GM13976 (cell line): ENCODE measurements at regions not wholly inside any gene's neighbourhood (a gene's known extent, or its start where the extent isn't known, plus 50 kb on each side); places are given as distances from the start of the nearest gene placed in this dataset.

Experiments
- DNase-seq: peaks from one replicate; pipeline ENCODE4 v3.0.0; 2012; ENCODE audit warnings: low spot score
- in situ Hi-C: fragments of 300-500 bp; cut with MboI; formaldehyde crosslinking; loops from one replicate; pipeline ENCODE4 v1.12.0; 2022; ENCODE audit warnings: low sequenced_read_pairs, mixed read lengths, inconsistent platforms; ENCODE audit not compliant: unreplicated experiment
- TF ChIP-seq, protein P1 (sequence below): IDR thresholded peaks from 2 replicates; pipeline ENCODE4 v1.5.1; 2012; ENCODE audit warnings: borderline replicate concordance, mild to moderate bottlenecking; ENCODE audit not compliant: insufficient read depth; ENCODE audit errors: extremely low read depth, missing control alignments, control extremely low read depth

DNA sequence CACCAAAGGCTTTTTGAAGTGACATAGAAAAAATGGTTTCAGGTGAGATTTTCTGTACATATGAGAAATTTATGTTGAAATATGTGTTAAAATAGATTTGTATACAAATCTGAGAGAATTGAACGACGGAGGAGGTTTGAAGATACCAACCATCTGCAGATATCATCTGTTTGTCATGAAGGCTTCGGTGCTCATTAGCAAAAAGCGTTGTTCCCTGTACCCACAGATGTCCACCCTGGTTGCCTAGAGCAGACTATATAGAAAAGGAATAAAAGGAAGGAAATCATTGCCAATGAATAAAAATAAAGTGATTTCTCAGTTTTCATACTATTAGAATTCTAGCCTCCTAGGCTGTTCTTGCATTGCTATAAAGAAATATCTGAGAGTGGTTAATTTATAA is 2262.8 kb upstream of the ACO1 start:
- in situ Hi-C loops, result no loop called here
- no peak for DNase-seq
- TF ChIP-seq, protein P1, sequence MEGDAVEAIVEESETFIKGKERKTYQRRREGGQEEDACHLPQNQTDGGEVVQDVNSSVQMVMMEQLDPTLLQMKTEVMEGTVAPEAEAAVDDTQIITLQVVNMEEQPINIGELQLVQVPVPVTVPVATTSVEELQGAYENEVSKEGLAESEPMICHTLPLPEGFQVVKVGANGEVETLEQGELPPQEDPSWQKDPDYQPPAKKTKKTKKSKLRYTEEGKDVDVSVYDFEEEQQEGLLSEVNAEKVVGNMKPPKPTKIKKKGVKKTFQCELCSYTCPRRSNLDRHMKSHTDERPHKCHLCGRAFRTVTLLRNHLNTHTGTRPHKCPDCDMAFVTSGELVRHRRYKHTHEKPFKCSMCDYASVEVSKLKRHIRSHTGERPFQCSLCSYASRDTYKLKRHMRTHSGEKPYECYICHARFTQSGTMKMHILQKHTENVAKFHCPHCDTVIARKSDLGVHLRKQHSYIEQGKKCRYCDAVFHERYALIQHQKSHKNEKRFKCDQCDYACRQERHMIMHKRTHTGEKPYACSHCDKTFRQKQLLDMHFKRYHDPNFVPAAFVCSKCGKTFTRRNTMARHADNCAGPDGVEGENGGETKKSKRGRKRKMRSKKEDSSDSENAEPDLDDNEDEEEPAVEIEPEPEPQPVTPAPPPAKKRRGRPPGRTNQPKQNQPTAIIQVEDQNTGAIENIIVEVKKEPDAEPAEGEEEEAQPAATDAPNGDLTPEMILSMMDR, result no peak

DNA sequence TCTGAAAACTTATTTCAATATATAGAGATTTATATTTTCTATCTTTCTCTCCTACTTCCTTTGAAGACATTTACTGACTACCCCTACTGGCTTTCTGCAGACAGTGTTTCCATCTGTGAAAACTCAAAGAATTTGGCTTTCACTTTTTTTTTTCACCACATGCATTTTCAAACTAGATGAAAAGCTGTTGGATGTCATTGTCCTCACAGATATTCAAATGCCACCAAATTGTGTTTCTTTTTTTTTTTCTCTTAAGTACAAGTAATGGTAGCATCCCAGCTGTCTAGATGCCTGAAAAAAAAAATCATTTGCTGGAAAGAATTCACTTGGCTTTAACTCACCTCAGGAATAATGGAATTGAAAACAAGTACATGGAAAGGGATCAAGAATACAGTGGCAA is 2258.6 kb upstream of the ACO1 start:
- TF ChIP-seq, protein P1, result no peak
- in situ Hi-C loops, result no loop called here
- DNase-seq, result no peak

DNA sequence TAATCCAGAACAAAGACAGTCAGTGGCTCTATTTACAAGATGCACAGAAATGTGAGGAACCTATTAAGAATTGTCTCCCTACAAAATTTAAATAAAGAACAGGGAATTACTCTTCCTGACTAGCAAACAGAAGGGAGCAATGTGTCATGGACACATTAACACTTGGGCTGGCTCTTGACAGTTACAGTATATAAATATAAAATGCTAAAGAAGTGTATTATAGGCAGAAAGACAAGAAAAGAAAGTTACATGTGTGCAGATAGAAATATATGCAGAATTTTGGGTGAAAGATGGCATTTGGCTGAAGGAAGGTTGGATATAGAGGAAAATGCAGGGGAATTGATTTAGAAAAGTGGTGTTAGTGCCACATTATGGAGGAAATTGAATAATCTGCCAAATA is 2257.1 kb upstream of the ACO1 start:
- no peak for DNase-seq
- TF ChIP-seq, protein P1, result no peak
- in situ Hi-C loops, result no loop called here

GRCh38 chr9:30140407-30140806 is 2244.0 kb upstream of the ACO1 start:
- in situ Hi-C loops, result no loop called here
- TF ChIP-seq, protein P1, result no peak

DNA sequence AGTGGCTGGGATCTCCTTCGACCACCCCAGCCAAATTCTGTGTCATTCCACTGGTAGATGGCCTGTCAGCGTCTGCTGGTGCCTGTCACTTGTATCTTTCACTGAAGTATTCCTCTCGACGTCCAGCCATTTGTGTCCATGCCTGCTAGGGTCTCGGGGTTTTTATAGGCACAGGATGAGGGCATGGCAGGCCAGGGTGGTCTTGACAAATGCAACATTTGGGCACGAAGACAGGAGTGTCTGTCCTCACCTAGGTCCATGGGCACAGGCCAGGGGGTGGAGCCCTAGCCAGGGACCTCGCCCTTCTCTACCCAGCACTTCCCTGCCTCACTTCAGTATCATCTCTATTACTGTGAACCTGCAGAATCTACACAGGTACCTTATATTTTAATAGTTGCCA is 2223.9 kb upstream of the ACO1 start:
- DNase-seq, result no peak
- TF ChIP-seq, protein P1, result no peak
- in situ Hi-C loops, result no loop called here

More at GRCh38 chr9:30140407-30140806, 2244.0 kb upstream of the ACO1 start:
- DNase-seq, result no peak

DNA sequence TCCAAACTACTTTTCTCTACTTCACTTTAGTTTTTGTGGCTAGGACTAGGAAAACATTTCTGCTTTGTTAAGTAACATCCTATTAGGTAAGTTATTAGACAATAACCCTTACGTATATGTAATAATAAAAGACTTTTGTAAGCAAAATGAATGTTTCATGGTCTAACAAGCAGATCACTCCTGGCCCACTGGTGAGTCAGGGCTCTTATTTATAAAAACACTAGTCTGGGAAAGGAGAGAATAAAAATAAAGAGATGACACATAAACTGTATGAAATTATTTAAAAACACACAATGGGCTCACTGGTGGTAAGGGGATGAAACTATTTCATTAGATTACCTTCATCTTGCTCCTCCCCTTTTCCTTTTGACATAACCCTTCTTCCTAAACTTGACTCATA is 2212.2 kb upstream of the ACO1 start:
- TF ChIP-seq, protein P1, result no peak
- no peak for DNase-seq
- in situ Hi-C loops, result no loop called here

DNA sequence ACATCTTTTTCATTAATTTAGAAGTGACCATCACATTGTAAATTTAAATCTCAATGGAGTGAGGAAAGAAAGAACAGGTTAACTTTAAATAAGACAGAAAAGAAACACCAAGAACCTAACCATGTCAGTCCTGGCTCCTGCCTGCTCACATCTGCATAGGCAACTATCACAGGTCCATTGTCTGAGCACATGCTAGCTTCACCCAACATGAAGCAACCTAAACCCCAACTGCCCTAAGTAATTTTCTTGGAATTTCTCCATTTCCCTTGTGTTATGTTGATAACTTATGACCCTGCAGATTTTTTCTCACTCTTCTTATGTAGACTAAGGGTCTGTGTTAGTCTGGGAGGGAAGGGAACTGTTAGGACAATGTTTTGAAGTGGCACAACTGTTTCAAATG is 2205.8 kb upstream of the ACO1 start:
- in situ Hi-C loops, result no loop called here

More for the DNA sequence above, 2205.8 kb upstream of the ACO1 start:
- no peak for DNase-seq
- TF ChIP-seq, protein P1, result no peak
